GM21529 (cell line): ENCODE measurements at regions not wholly inside any gene's neighbourhood (a gene's known extent, or its start where the extent isn't known, plus 50 kb on each side); places are given as distances from the start of the nearest gene placed in this dataset.

Experiments used
- ATAC-seq: cut with Tn5 transposase; IDR thresholded peaks from one replicate; pipeline ENCODE4 v1.9.1; 2021; ENCODE audit not compliant: unreplicated experiment

- no peak for ATAC-seq
Measured at GRCh38 chr3:25130724-25131520, 297.1 kb upstream of the RARB start.

- ATAC-seq = no peak
Measured at GRCh38 chr3:25133588-25133987, 294.5 kb upstream of the RARB start.

- no peak for ATAC-seq
Measured at GRCh38 chr3:25137606-25138005, 290.5 kb upstream of the RARB start.

- no peak for ATAC-seq
Measured at GRCh38 chr3:25139267-25139666, 288.8 kb upstream of the RARB start.

- ATAC-seq = no peak
Measured at GRCh38 chr3:25142609-25143355, 285.3 kb upstream of the RARB start.

- ATAC-seq = no peak
Measured at GRCh38 chr3:25143356-25144025, 284.6 kb upstream of the RARB start.

GRCh38 chr3:25144430-25144829, 283.6 kb upstream of the RARB start:
- no peak for ATAC-seq

- no peak for ATAC-seq
Measured at GRCh38 chr3:25145176-25145575, 282.9 kb upstream of the RARB start.

GRCh38 chr3:25150199-25150598, 277.9 kb upstream of the RARB start:
- no peak for ATAC-seq

- no peak for ATAC-seq
Measured at GRCh38 chr3:25151281-25151902, 276.7 kb upstream of the RARB start.

- ATAC-seq = no peak
Measured at GRCh38 chr3:25151903-25152295, 276.2 kb upstream of the RARB start.

GRCh38 chr3:25153136-25153535, 274.9 kb upstream of the RARB start:
- ATAC-seq = no peak

- no peak for ATAC-seq
Measured at GRCh38 chr3:25153561-25153960, 274.5 kb upstream of the RARB start.

- no peak for ATAC-seq
Measured at GRCh38 chr3:25155652-25156471, 272.2 kb upstream of the RARB start.

GRCh38 chr3:25156626-25157025, 271.4 kb upstream of the RARB start:
- no peak for ATAC-seq

GRCh38 chr3:25165306-25165705, 262.8 kb upstream of the RARB start:
- ATAC-seq = no peak

- ATAC-seq = no peak
Measured at GRCh38 chr3:25166016-25166415, 262.0 kb upstream of the RARB start.

- ATAC-seq = no peak
Measured at GRCh38 chr3:25169151-25169550, 258.9 kb upstream of the RARB start.

GRCh38 chr3:25170021-25170420, 258.0 kb upstream of the RARB start:
- no peak for ATAC-seq

GRCh38 chr3:25171118-25171807, 256.8 kb upstream of the RARB start:
- no peak for ATAC-seq
